IMR-90 (cell line): ENCODE measurements at regions not wholly inside any gene's neighbourhood (a gene's known extent, or its start where the extent isn't known, plus 50 kb on each side); places are given as distances from the start of the nearest gene placed in this dataset.

Experiments
- ATAC-seq: fragments of 200-7000 bp; cut with Tn5 transposase; 2 replicates; pipeline ENCODE4 v1.9.1; 2020; ENCODE audit warnings: low read depth, mild to moderate bottlenecking, moderate library complexity
- BruUV-seq: library from RNA; stranded (reverse); fragments of 400-500 nt; replicated peaks from 2 replicates; lab custom pipeline; 2021; lab: Mats Ljungman, UMichigan
- CTCF ChIA-PET: fragments of 300-600 bp; formaldehyde crosslinking; extraction: SDS; loops from one replicate; lab custom pipeline; 2021; ENCODE audit warnings: antibody characterized with exemption; lab: Yijun Ruan, JAX
- POLR2A ChIA-PET: fragments of 300-600 bp; sonication (Branson Sonifier 250); formaldehyde crosslinking; loops from one replicate; lab custom pipeline; 2022; ENCODE audit warnings: antibody characterized with exemption; ENCODE audit not compliant: unreplicated experiment; lab: Charles Lee
- DNase-seq: peaks from one replicate; pipeline ENCODE4 v3.0.0; 2013
- H2AFZ ChIP-seq: replicated peaks from 2 replicates; pipeline ENCODE3; 2013; ENCODE audit warnings: low read length, mild to moderate bottlenecking; ENCODE audit not compliant: poor library complexity
- H2AK5ac ChIP-seq: 2 replicates; pipeline ENCODE4 v1.6.1; 2013; ENCODE audit warnings: low read depth, low read length, inconsistent platforms
- H2AK9ac ChIP-seq: replicated peaks from 2 replicates; pipeline ENCODE3; 2013; ENCODE audit warnings: mild to moderate bottlenecking, low read depth, low read length, moderate library complexity; ENCODE audit not compliant: poor library complexity
- H2BK120ac ChIP-seq: 2 replicates; pipeline ENCODE4 v1.6.1; 2013; ENCODE audit warnings: low read depth, low read length, inconsistent platforms
- H2BK15ac ChIP-seq: 3 replicates; pipeline ENCODE4 v1.6.1; 2013; ENCODE audit warnings: low read depth, low read length, inconsistent platforms
- H2BK20ac ChIP-seq: 2 replicates; pipeline ENCODE4 v1.6.1; 2013; ENCODE audit warnings: low read depth, mild to moderate bottlenecking, inconsistent platforms, low read length, moderate library complexity
- H2BK5ac ChIP-seq: 2 replicates; pipeline ENCODE4 v1.6.1; 2013; ENCODE audit warnings: mild to moderate bottlenecking, low read depth, low read length, inconsistent platforms; ENCODE audit not compliant: poor library complexity, severe bottlenecking
- H3K14ac ChIP-seq: replicated peaks from 2 replicates; pipeline ENCODE4 v1.6.1; 2013; ENCODE audit warnings: low read depth, low read length, inconsistent platforms
- H3K18ac ChIP-seq: 2 replicates; pipeline ENCODE4 v1.6.1; 2013; ENCODE audit warnings: low read depth, low read length, control low read depth
- H3K23ac ChIP-seq: 2 replicates; pipeline ENCODE4 v1.6.1; 2013; ENCODE audit warnings: low read depth, low read length, inconsistent platforms
- H3K27ac ChIP-seq: 2 replicates; pipeline ENCODE4 v1.5.1; 2013; ENCODE audit warnings: mild to moderate bottlenecking, control low read depth, low read length; ENCODE audit not compliant: insufficient read depth
- H3K27me3 ChIP-seq: 2 replicates; pipeline ENCODE4 v1.6.1; 2013; ENCODE audit warnings: low read length; ENCODE audit not compliant: control insufficient read depth, insufficient read depth
- H3K36me3 ChIP-seq: 2 replicates; pipeline ENCODE4 v1.6.1; 2013; ENCODE audit warnings: low read length, mixed read lengths; ENCODE audit not compliant: control insufficient read depth, insufficient read depth
- H3K4ac ChIP-seq: 2 replicates; pipeline ENCODE4 v1.6.1; 2013; ENCODE audit warnings: low read depth, low read length, inconsistent platforms
- H3K4me1 ChIP-seq: 2 replicates; pipeline ENCODE4 v1.6.1; 2013; ENCODE audit warnings: low read length, mixed read lengths; ENCODE audit not compliant: control insufficient read depth, insufficient read depth
- H3K4me2 ChIP-seq: 2 replicates; pipeline ENCODE4 v1.6.1; 2013; ENCODE audit warnings: low read depth, mild to moderate bottlenecking, control low read depth, low read length, moderate library complexity
- H3K4me3 ChIP-seq: 2 replicates; pipeline ENCODE4 v1.5.1; 2013; ENCODE audit warnings: low read depth, mild to moderate bottlenecking, control low read depth, low read length, moderate library complexity; ENCODE audit not compliant: insufficient read depth
- H3K56ac ChIP-seq: 2 replicates; pipeline ENCODE4 v1.6.1; 2013; ENCODE audit warnings: low read length, inconsistent platforms; ENCODE audit not compliant: insufficient read depth; ENCODE audit errors: extremely low read depth
- H3K79me1 ChIP-seq, 2 experiments: 2 replicates each; pipeline ENCODE4 v1.6.1; 2013; ENCODE audit warnings: low read length in 2 of 2, inconsistent platforms in 1 of 2, low read depth in 1 of 2
- H3K9ac ChIP-seq: 2 replicates; pipeline ENCODE4 v1.6.1; 2013; ENCODE audit warnings: low read depth, low read length, control low read depth
- H3K9me1 ChIP-seq: 2 replicates; pipeline ENCODE4 v1.6.1; 2013; ENCODE audit warnings: low read length, inconsistent platforms; ENCODE audit not compliant: insufficient read depth
- H3K9me3 ChIP-seq: 2 replicates; pipeline ENCODE4 v1.6.1; 2013; ENCODE audit warnings: low read length; ENCODE audit not compliant: control insufficient read depth, insufficient read depth
- H4K20me1 ChIP-seq: 2 replicates; pipeline ENCODE4 v1.6.1; 2013; ENCODE audit warnings: low read length, inconsistent platforms; ENCODE audit not compliant: insufficient read depth
- H4K5ac ChIP-seq: 2 replicates; pipeline ENCODE4 v1.6.1; 2013; ENCODE audit warnings: mild to moderate bottlenecking, low read depth, low read length, control low read depth
- H4K8ac ChIP-seq, 2 experiments: 2 replicates each; pipeline ENCODE4 v1.6.1; 2013; ENCODE audit warnings: low read depth in 2 of 2, low read length in 2 of 2, control low read depth in 1 of 2, inconsistent platforms in 1 of 2
- H4K91ac ChIP-seq: 2 replicates; pipeline ENCODE4 v1.6.1; 2013; ENCODE audit warnings: low read depth, low read length, inconsistent platforms; ENCODE audit not compliant: insufficient read depth
- BHLHE40 ChIP-seq: fragments of 150-350 bp; IDR thresholded peaks from 2 replicates; pipeline ENCODE4 v1.6.1; 2016; ENCODE audit warnings: mild to moderate bottlenecking, low read depth, low read length
- CEBPB ChIP-seq: IDR thresholded peaks from 2 replicates; pipeline ENCODE4 v1.6.1; 2012; ENCODE audit warnings: low read depth, low read length, improper control_type of control experiment
- CHD1 ChIP-seq: IDR thresholded peaks from 2 replicates; pipeline ENCODE4 v1.6.1; 2012; ENCODE audit warnings: low read depth, low read length, improper control_type of control experiment
- ELK1 ChIP-seq: fragments of 150-350 bp; IDR thresholded peaks from 2 replicates; pipeline ENCODE4 v1.6.1; 2016; ENCODE audit warnings: low read depth, mild to moderate bottlenecking, low read length, moderate library complexity, borderline replicate concordance
- FOS ChIP-seq: fragments of 150-350 bp; IDR thresholded peaks from 2 replicates; pipeline ENCODE4 v1.6.1; 2016; ENCODE audit warnings: low read depth, low read length
- MAFK ChIP-seq: IDR thresholded peaks from 2 replicates; pipeline ENCODE4 v1.6.1; 2012; ENCODE audit warnings: low read depth, low read length, improper control_type of control experiment
- MAZ ChIP-seq: IDR thresholded peaks from 2 replicates; pipeline ENCODE4 v1.6.1; 2012; ENCODE audit warnings: low read depth, mild to moderate bottlenecking, low read length, improper control_type of control experiment, moderate library complexity, borderline replicate concordance
- MXI1 ChIP-seq: IDR thresholded peaks from 2 replicates; pipeline ENCODE4 v1.6.1; 2012; ENCODE audit warnings: low read depth, mild to moderate bottlenecking, low read length, moderate library complexity, borderline replicate concordance
- NFE2L2 ChIP-seq: fragments of 150-350 bp; IDR thresholded peaks from 2 replicates; pipeline ENCODE4 v1.6.1; 2016; ENCODE audit warnings: low read depth, mild to moderate bottlenecking, low read length
- POLR2A ChIP-seq: IDR thresholded peaks from 2 replicates; pipeline ENCODE4 v1.6.1; 2012; ENCODE audit warnings: mild to moderate bottlenecking, low read depth, low read length
- RAD21 ChIP-seq: IDR thresholded peaks from 2 replicates; pipeline ENCODE4 v1.6.1; 2012; ENCODE audit warnings: low read length, improper control_type of control experiment
- RCOR1 ChIP-seq: IDR thresholded peaks from 2 replicates; pipeline ENCODE4 v1.6.1; 2012; ENCODE audit warnings: mild to moderate bottlenecking, low read length, improper control_type of control experiment; ENCODE audit not compliant: insufficient replicate concordance
- RFX5 ChIP-seq: IDR thresholded peaks from 2 replicates; pipeline ENCODE4 v1.8.0; 2012; ENCODE audit warnings: low read depth, mild to moderate bottlenecking, low read length, moderate library complexity
- SMC3 ChIP-seq: fragments of 150-350 bp; IDR thresholded peaks from 2 replicates; pipeline ENCODE4 v1.6.1; 2016; ENCODE audit warnings: low read depth, mild to moderate bottlenecking, antibody characterized with exemption, low read length, moderate library complexity
- USF2 ChIP-seq: fragments of 150-350 bp; IDR thresholded peaks from 2 replicates; pipeline ENCODE4 v1.6.1; 2017; ENCODE audit warnings: mild to moderate bottlenecking, antibody characterized with exemption, low read length, low read depth
- dilution Hi-C: fragments of 300-500 bp; cut with HindIII; formaldehyde crosslinking; loops from one replicate; pipeline ENCODE4 v1.14.3; 2018; ENCODE audit warnings: low sequenced_read_pairs; ENCODE audit not compliant: unreplicated experiment
- in situ Hi-C: fragments of 300-500 bp; cut with MboI; formaldehyde crosslinking; loops from 3 replicates; pipeline ENCODE4 v1.14.3; 2019; ENCODE audit warnings: low sequenced_read_pairs, inconsistent platforms, mixed read lengths
- intact Hi-C: fragments of 100-400 bp; cut with micrococcal nuclease; formaldehyde crosslinking; loops from 2 replicates; pipeline ENCODE4 v1.10.0; 2022
- TF ChIP-seq, protein P1 (sequence below): conservative IDR thresholded peaks from 2 replicates; pipeline ENCODE4 v1.5.1; 2012; ENCODE audit warnings: mild to moderate bottlenecking, low read depth, low read length, improper control_type of control experiment

- H4K20me1 ChIP-seq = no peaks in the 10 kb centered on the region
- in situ Hi-C loops = no loop called here
- no peak overlapping the region for H3K56ac ChIP-seq
- H4K8ac ChIP-seq = no peak overlapping the region
- ATAC-seq (no peak), DNase-seq (no peak)
- ChIA-PET POLR2A (no interaction called here), CTCF (no interaction called here)
- no peaks in the 10 kb centered on the region for H3K36me3 ChIP-seq
- H2BK20ac ChIP-seq = no peak overlapping the region
- no peak overlapping the region for H2BK120ac ChIP-seq
- H3K4me1 ChIP-seq = no peaks in the 10 kb centered on the region
- H3K14ac ChIP-seq = no peak overlapping the region
- H2AK5ac ChIP-seq = no peak overlapping the region
- no peak overlapping the region for H2BK5ac ChIP-seq
- H2AFZ ChIP-seq = no peak overlapping the region
- intact Hi-C loops = no loop called here
- TF ChIP-seq MXI1 (no peak), RAD21 (no peak), ELK1 (no peak), RFX5 (no peak), RCOR1 (no peak), NFE2L2 (no peak), MAFK (no peak), CEBPB (no peak), CHD1 (no peak), MAZ (no peak), POLR2A (no peak), FOS (no peak), BHLHE40 (no peak), SMC3 (no peak), USF2 (no peak)
- TF ChIP-seq, protein P1, sequence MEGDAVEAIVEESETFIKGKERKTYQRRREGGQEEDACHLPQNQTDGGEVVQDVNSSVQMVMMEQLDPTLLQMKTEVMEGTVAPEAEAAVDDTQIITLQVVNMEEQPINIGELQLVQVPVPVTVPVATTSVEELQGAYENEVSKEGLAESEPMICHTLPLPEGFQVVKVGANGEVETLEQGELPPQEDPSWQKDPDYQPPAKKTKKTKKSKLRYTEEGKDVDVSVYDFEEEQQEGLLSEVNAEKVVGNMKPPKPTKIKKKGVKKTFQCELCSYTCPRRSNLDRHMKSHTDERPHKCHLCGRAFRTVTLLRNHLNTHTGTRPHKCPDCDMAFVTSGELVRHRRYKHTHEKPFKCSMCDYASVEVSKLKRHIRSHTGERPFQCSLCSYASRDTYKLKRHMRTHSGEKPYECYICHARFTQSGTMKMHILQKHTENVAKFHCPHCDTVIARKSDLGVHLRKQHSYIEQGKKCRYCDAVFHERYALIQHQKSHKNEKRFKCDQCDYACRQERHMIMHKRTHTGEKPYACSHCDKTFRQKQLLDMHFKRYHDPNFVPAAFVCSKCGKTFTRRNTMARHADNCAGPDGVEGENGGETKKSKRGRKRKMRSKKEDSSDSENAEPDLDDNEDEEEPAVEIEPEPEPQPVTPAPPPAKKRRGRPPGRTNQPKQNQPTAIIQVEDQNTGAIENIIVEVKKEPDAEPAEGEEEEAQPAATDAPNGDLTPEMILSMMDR = no peak
- H2AK9ac ChIP-seq = no peak overlapping the region
- no peaks in the 10 kb centered on the region for H3K27me3 ChIP-seq
- no peak overlapping the region for H3K4me3 ChIP-seq
- dilution Hi-C loops = no loop called here
- no peak overlapping the region for H3K9ac ChIP-seq
- no peak overlapping the region for H2BK15ac ChIP-seq
- H3K23ac ChIP-seq = no peak overlapping the region
- H3K4me2 ChIP-seq = no peak overlapping the region
- H3K9me1 ChIP-seq = no peaks in the 10 kb centered on the region
- BruUV-seq = no TSS peak
- no peaks in the 10 kb centered on the region for H3K9me3 ChIP-seq
- H3K27ac ChIP-seq = no peak overlapping the region
- no peak overlapping the region for H3K4ac ChIP-seq
- no peak overlapping the region for H4K91ac ChIP-seq
- no peak overlapping the region for H3K18ac ChIP-seq
- H4K5ac ChIP-seq = no peak overlapping the region
- H3K79me1 ChIP-seq = no peaks in the 10 kb centered on the region
These were observed 1623.9 kb upstream of the ACVR2A start for GRCh38 chr2:146220957-146221356.
